HG03064 (cell line): ENCODE measurements at regions not wholly inside any gene's neighbourhood (a gene's known extent, or its start where the extent isn't known, plus 50 kb on each side); places are given as distances from the start of the nearest gene placed in this dataset.
"Not testable (repeated sequence)": the region's sequence is repeated elsewhere in the genome, so short reads cannot be mapped to it uniquely, and the experiment has no call there.

Experiments
- ATAC-seq: cut with Tn5 transposase; IDR thresholded peaks from one replicate; pipeline ENCODE4 v1.9.1; 2021; ENCODE audit warnings: low read depth; ENCODE audit not compliant: unreplicated experiment

DNA sequence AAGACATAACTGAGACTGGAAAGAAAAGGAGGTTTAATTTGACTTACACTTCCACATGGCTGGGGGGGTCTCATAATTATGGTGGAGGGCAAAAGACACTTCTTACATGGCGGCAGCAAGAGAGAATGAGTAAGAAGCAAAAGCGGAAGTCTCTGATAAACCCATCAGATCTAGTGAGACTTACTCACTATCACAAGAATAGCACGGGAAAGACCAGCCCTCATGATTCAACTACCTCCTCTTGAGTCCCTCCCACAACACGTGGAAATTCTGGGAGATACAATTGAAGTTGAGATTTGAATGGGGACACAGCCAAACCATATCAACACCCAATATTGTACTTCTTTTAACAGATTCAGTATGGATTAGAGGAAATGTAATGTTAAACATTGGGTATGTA lies 646.6 kb downstream of the ANKRD50 start:
- no peak for ATAC-seq

DNA sequence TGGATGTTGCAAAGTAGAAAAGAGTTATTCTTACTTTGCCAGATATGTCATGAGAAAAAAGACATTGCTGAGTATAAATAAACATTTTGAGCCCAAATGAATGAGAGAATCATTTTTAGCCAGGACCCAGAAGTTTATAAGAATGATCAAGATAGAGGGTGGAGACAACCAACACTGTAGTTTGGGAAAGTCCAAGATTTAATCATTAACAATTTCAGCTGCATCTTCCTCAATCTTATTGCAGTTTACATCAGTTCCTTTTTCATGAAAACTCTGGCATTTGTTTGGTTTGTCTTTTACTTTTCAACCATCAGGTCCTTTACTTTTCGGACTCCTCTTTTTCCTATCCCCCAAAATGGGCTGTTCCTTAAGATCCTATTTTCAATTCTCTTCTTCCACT lies 645.9 kb downstream of the ANKRD50 start:
- ATAC-seq: no peak

DNA sequence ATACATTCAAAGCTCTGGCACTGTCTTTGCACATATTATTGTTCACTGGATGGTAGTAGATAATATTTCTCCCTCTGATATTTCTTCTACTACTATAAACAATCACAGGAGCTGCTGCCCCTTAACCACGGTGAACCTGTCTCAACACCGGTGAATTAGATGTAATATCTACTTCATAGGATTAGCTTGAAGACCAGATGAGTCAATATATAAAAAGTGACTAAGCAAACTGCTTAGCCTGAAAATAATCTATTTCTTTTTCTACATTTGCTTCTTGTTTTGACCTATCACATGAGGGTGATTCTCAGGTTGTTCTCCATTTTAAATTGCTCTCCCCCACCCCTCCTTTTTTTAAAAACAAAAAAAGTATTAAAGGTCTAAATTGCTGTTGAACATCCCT lies 645.5 kb downstream of the ANKRD50 start:
- ATAC-seq: no peak

DNA sequence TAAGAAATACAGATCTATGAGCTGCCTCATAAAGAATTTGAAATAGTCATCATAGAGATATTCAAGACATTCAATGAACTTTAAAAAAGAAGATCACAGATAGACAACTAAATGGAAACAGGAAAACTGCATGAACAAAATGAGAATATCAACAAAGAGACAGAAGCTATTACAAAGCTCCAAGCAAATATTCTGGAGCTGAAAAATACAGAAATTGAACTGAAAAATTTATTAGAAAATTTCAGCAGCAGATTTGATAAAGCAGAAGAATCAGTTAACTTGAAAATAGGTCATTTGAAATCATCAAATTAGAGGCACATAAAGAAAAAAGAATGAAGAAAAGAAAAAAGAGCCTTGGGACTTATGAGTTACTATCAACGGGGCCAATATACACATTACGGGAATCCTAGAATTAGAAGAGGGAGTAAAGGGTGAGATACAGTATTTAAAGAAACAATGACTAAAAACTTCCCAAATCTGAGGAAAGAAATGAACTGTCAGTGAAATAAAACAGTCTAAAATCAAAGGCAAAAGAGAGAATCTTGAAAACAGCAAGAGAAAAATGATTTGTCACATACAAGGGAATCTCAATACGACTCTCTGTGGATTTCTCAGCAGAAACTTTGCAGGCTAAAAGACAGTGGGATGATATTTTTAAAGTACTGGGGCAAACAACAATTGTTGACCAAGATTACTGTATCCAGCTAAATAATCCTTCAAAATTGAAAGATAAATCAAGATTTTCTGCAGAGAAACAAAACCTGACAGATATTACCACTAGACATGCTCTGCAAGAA lies 641.6 kb downstream of the ANKRD50 start:
- ATAC-seq: no peak

DNA sequence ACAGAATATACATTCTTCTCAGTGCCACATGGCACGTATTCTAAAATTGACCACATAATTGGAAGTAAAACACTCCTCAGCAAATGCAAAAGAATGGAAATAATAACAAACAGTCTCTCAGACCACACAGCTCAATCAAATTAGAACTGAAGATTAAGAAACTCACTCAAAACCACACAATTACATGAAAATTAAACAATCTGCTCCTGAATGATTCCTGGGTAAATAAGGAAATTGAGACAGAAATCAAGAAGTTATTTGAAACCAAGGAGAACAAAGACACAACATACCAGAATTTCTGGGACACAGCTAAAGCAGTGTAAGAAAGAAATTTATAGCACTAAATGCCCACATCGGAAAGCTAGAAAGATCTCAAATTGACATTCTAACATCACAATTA lies 637.3 kb downstream of the ANKRD50 start:
- ATAC-seq: not testable (repeated sequence)

DNA sequence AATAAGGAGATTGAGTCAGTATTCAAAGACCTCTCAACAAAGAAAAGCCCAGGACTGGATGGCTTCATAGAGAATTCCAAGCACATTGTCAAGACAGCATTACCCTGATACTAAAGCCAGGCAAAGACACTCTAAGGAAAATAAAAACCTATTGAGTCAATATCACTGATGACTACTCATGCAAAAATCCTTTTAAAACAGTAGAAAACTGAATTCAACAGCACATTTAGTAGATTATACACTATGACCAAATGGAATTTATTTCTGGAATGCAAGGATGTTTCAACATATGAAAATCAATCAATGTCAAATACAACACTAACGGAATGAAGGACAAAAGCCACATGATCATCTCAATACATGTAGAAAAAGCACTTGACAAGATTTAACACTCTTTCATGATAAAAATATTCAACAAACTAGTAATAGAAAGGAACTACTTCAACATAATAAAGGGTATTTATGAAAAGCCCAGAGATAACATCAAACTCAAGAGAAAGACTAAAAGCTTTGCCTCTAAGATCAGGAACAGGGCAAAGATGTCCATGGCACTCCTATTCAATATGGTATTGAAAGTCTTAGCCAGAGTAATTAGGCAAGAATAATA lies 633.3 kb downstream of the ANKRD50 start:
- ATAC-seq: no peak

DNA sequence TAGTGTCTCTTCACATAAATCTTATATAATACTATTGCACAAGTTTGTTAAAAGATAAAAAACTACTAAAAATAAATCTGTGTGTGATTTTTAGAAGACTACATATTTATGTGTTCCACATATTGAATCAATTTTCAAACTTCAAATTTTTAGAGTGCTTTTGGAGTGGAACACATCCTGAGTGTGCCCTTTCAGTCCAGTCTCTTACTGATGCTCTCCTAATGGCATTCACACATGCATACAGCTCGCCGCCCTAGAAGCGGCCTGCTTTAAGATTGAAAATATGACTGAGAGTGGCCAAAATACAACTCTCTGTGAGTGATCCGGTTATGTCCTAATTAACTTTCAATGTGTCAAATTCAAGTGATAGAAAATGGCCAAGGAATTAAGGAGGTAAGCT lies 628.8 kb downstream of the ANKRD50 start:
- no peak for ATAC-seq

DNA sequence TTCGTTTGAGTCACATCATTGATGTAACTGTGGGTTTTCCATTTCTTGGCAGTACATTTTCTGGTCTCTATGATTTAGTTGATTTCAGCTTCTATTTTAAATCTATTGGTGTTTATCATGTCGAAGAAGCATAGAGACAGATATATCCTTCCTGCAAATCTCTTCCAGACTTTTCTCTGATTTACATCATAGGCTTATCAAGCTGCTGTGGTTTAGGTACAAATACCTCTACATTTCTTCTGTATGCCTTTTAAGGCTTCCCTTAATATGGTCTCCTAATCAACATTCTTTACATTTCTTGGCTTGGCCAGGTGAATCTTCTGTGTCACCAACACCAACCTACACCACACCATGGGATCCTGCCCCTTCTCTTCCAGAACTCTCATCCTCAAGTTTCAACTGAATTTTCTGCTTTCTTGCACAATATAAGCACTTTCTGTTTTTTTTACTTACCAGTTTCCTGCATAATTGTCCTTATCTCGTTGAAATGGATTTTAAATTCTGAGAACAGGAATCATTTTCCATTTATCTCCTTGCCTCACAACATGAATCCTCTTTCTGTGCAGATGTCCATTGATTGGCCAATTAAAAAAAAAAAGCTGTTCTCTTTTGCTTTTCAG lies 626.9 kb downstream of the ANKRD50 start:
- no peak for ATAC-seq

DNA sequence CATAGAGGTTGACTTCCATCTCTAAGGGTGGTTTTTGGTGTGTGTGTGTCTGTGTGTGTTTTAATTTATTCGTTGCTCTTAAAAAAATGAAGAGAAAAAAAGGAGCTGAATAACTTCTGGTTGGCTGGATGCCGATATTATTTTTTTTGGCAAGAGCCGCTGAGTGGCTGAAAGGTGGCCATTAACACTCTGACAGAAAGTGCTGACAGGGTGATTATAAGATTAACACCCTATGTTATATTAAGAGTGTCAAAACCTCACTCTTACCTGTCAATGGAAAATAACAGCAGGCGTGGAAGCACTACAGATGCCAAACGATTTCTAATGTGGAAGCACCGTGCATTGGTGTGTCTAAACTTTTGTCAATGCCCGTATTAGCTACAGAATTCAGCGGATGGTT lies 622.5 kb downstream of the ANKRD50 start:
- no peak for ATAC-seq

DNA sequence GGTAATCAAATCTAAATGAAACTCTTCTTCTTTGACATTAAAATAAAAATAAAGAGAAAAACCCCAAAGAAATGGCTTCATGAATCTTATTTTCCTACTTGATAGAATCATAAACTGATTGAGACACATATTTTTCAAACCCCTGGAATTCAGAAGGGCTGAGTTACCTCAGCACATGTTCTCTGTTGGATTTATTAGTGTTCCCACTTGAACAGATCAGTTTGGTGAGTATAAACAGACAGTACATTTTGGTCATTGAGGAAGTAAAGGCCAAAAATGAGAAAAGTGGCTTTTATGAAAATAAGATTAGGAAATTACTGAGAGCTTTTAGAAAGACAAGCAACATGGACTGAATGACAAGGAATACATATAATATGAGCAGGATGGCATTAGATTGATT lies 620.4 kb downstream of the ANKRD50 start:
- ATAC-seq: no peak

DNA sequence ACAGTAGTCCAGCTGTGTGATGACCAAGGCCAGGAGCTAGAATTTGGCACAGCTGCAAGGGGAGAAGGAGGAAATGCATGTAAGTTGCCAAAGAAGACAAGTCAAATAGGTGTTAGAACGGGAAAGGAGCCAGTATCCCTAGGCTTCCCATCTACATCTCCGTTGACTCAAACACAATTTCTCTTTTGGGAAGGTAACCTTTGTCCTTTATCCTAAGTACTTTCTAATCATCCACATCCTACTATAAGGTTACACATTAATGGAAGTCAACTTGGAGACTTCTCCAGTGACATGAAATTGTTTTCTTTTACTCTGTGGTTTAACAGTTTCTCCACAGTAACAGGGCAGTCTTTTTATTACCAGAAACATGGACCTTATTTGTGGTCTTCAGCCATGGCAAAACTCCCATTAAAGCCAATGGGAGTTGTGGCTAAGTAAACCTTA lies 620.0 kb downstream of the ANKRD50 start:
- no peak for ATAC-seq

DNA sequence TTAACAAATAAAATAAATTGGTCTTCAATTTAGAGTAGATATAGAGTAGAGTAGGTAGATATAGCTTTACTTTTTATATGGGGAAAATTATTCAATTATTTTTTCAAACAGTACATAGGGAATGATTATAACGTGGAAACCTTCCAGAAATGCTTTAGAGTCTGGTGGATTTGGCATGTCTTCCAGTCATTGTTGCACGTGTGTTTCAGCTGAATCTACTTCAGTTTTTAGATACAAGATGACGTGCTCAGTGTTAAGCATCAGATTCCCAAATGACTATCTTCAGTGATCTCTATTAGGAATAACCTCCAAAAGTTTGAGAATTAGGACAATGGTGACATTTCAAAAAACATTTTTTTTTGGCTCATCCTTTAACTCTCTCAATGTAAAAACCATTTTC lies 616.9 kb downstream of the ANKRD50 start:
- no peak for ATAC-seq

DNA sequence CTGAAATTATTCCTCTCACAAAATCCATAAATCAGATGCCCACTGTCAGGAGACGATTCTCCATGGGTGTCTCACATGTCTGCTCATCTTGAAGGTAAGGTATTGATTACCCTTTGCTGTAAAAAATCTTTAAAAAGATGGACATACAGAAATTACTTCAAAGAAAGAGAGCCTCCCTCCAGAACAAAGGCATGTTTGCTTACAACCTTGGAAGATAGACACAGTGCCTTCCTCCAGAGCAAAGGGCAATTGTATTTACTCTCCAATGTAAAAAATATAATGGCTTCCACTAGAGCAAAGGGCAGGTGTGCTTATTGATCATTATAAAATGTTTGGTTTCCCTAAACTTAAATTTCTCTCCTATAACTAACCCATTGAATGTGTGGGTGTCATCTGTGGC lies 616.2 kb downstream of the ANKRD50 start:
- ATAC-seq: no peak

DNA sequence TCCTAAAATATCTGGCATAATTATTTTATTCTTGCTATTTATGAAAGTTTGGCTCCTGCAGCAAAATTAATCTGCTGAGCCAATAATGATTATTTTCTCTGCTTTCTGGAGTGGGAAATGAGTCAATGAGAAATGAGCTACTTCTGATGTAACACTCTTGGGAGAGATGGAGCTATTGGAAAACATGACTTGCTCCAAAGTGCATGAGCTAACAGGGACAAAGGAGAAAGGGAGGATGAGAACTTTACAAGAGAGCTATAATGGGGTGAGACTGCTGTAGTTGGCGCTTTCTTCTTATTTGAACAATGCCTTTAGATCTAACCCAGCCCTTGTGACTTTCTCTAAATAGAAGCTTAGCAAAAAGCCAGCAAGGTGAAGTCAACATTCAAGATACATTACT lies 615.1 kb downstream of the ANKRD50 start:
- no peak for ATAC-seq

DNA sequence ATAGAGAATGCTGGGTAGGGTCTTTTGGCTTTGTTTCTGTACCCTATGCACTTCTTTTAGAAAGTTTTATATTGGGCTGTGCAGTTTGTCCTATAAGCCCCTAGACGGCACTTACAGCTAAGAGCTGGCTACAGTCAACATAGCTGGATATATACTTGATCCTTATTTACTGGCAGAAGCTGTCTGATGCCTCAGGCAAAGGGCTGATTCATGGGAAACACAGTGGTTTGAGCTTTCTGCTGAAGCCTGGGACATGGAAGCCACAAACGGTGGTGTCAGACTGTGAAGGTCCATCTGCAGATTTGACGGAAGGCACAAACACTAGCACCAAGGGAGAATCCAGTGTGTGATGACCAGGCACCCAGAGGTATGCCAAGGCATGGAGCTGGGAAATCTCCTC lies 608.4 kb downstream of the ANKRD50 start:
- no peak for ATAC-seq

DNA sequence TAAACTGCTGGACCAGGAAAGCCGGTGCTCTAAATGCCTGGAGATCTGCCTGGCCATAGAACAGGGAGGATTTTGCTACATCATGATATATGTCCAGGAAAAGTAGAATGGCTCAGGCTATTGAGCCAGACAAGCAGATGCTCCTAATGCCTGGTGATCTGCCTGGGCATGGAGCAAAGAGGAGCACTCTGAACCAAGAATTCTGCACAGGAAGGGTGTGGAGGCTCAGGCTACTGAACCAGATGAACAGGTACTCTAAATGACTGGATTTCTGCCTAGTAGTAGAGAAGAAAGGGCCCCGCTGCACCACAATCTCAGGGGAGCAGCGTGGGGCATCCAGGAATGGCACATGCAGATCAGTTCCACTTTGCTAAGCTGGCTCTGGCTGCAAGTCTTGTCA lies 607.9 kb downstream of the ANKRD50 start:
- no peak for ATAC-seq

DNA sequence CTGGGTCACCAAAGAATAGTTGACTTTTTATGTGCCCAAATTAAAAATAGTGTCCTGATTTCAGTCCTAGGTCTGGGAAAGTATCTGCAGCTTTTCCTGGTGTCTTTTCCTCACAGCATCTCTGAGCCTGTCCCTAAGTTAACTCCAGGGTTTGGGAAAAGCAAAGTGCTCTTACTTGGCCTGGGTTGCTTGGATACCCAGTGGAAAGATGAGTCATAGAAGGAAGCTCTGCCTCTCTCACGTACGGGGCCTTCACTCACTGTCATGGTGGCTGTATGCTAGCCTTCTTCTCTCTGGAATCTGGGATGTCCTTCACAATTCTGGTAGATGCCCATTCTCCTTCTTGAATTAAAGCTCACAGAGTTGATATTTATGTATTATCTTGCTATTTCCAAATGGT lies 607.3 kb downstream of the ANKRD50 start:
- no peak for ATAC-seq

DNA sequence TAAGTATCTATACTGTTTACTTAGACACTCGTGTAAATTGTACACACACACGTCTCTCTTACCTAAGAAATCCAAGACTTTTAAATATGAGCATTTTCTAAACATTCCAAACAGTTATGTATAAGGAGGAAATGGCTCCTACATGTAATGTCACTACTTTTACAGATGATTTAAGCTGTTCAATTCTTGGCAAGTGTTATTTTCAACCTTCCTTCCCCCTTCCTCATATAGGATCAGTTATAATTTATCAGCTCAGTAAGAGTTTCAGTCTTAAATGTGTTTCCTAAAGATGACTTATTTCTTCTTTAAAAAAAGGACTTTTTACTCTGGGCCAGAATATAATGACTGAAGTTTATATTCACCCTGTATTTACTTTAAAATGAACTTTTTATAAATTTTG lies 601.1 kb downstream of the ANKRD50 start:
- ATAC-seq: no peak

DNA sequence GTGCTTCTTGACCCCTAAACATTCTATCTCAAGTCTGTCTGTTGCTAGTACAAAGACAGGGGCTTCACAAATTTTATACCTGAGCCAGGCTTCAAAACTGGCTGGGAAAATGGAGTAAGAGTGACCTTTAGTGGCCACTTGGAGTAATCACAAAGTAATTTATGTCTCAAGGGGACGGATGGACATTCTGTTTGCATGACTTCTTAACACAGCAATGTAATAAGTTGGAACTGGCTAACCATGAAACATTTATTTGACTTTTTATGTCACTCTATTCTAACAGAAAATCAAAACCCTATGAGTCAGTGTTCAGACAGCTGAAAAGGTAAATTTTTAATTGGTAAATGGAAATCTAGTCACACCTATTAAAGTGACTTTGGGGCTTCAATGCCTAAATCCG lies 600.6 kb downstream of the ANKRD50 start:
- ATAC-seq: no peak

DNA sequence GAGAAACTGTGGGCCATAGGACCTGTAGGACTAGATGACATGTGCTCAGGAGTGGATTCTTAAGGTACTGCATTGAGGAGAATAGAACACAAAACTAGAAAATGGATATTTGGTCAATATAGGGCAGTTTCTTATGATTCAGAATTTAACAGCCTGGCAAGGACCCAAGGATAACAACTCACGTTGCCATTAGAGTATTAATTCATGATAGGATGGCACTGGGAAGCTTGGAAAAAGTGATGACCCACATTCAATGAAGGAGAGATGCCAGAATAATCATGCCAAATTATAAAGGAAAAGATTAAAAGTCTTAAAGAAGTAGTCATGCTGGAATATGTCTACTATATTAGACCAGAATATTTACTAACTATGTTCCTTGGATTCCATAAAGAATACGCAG lies 594.5 kb downstream of the ANKRD50 start:
- no peak for ATAC-seq

DNA sequence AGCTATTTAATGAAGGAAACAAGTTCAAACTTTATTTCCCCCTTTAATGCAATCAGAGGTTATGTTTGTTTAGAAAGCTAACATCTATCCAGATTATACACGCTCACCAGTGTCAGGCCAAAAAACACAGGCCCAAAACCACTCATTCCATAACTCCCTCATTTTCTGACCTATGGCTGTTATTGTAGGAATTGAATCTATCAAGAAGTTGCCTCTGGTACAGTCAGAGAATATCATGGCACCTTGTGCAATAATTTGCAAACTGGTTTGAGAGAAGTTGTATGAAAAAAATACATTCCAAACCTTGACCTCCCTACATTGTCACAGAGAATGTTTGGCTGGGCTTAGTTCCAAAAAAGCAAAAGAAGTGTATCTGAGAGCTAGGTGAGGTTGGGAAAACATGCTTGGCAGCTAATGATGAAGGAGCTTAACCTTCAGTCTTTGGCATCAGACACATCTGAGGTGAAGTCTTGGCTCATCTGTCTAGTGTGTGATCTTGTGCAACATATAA lies 591.0 kb downstream of the ANKRD50 start:
- ATAC-seq: no peak

DNA sequence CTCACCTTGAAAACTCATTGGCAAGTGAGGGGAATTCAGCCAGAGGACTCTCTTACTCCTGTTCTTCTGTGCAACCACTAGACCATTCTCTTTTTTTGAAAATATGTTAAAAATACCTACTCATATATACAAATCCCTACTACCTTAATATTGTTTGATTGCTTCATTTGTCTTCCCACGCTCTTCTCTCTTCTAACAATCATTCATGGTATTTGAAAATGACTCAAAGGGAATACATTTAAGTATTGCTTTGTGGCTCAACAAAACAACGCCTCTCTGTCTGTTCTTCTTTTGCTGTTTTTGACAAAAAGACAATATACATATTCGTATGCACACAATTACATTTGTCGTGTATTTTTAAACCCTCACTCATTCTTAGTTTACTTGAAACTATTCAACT lies 589.4 kb downstream of the ANKRD50 start:
- no peak for ATAC-seq
